A673 (cell line): ENCODE measurements at regions not wholly inside any gene's neighbourhood (a gene's known extent, or its start where the extent isn't known, plus 50 kb on each side); places are given as distances from the start of the nearest gene placed in this dataset.

ENCODE experiments used
- BruUV-seq: library from RNA; stranded (reverse); fragments of 400-500 nt; replicated peaks from 2 replicates; lab custom pipeline; 2021; lab: Mats Ljungman, UMichigan
- CTCF ChIA-PET: fragments of 300-600 bp; sonication (Branson Sonifier 250); formaldehyde crosslinking; loops from one replicate; lab custom pipeline; 2022; ENCODE audit warnings: antibody characterized with exemption; lab: Charles Lee
- POLR2A ChIA-PET: fragments of 300-600 bp; sonication (Branson Sonifier 250); formaldehyde crosslinking; loops from one replicate; lab custom pipeline; 2022; ENCODE audit warnings: antibody characterized with exemption; ENCODE audit not compliant: low non-redundant PET; lab: Charles Lee
- DNase-seq: peaks from one replicate; pipeline ENCODE4 v3.0.0-alpha.2; 2015; ENCODE audit warnings: low spot score
- H3K27ac ChIP-seq: fragments of 200-600 bp; sonication (generic); 2 replicates; pipeline ENCODE4 v1.5.1; 2016; ENCODE audit warnings: mixed run types, low read depth, mild to moderate bottlenecking, mixed read lengths, antibody characterized with exemption, low read length; ENCODE audit not compliant: poor library complexity, severe bottlenecking
- H3K27me3 ChIP-seq: fragments of 200-600 bp; sonication (generic); replicated peaks from 2 replicates; pipeline ENCODE4 v1.6.1; 2017; ENCODE audit warnings: mixed run types, low read depth, mild to moderate bottlenecking, mixed read lengths, antibody characterized with exemption, low read length; ENCODE audit not compliant: insufficient read depth, poor library complexity
- H3K36me3 ChIP-seq: fragments of 200-600 bp; sonication (generic); 2 replicates; pipeline ENCODE4 v1.6.1; 2016; ENCODE audit warnings: mixed run types, mild to moderate bottlenecking, mixed read lengths, antibody characterized with exemption, low read length; ENCODE audit not compliant: insufficient read depth, poor library complexity, severe bottlenecking
- H3K4me1 ChIP-seq: fragments of 200-600 bp; sonication (generic); 2 replicates; pipeline ENCODE4 v1.6.1; 2017; ENCODE audit warnings: mixed run types, mild to moderate bottlenecking, mixed read lengths, antibody characterized with exemption, low read length; ENCODE audit not compliant: insufficient read depth, poor library complexity, severe bottlenecking
- H3K4me3 ChIP-seq: fragments of 200-600 bp; sonication (generic); 2 replicates; pipeline ENCODE4 v1.5.1; 2016; ENCODE audit warnings: low read depth, mixed run types, mild to moderate bottlenecking, mixed read lengths, low read length; ENCODE audit not compliant: poor library complexity, severe bottlenecking
- H3K9me3 ChIP-seq: fragments of 200-600 bp; sonication (generic); 2 replicates; pipeline ENCODE4 v1.6.1; 2016; ENCODE audit warnings: mixed run types, low read depth, mild to moderate bottlenecking, mixed read lengths, antibody characterized with exemption, low read length; ENCODE audit not compliant: poor library complexity, severe bottlenecking
- EZH2 ChIP-seq: fragments of 200-600 bp; sonication (generic); IDR thresholded peaks from 2 replicates; pipeline ENCODE4 v1.6.1; 2017; ENCODE audit warnings: borderline replicate concordance, low read depth, mild to moderate bottlenecking, mixed read lengths, antibody characterized with exemption, low read length; ENCODE audit not compliant: poor library complexity, severe bottlenecking
- intact Hi-C: fragments of 100-400 bp; cut with micrococcal nuclease; formaldehyde crosslinking; loops from one replicate; pipeline ENCODE4 v1.10.0; 2022; ENCODE audit not compliant: unreplicated experiment
- TF ChIP-seq, protein P1 (sequence below): fragments of 300-800, 200-600 bp; sonication (generic); conservative IDR thresholded peaks from 2 replicates; pipeline ENCODE4 v1.5.1; 2017; ENCODE audit warnings: low read depth, mild to moderate bottlenecking, antibody characterized with exemption, low read length, moderate library complexity, mixed read lengths

DNA sequence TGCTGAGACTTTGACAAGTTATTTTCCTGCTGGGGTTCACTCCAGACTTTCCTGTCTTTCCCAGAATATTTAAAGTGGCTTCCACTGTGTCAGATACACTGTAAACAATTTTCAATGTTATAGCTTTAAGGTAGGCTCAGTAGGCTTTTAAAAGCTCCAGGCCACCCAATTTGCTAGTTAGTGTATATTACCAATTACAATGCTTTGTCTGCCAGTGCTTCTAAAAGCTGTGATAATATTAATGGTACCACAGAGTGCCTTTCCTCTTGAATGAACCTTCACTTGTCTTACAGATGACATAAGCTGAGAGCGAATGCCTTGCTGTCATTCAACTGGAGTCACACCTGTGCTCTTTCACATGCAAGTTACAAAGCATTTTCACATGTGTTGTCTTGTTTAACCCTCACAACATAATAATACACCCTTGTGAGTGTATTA lies 239.7 kb upstream of the HTR2A start:
- BruUV-seq, result no TSS peak
- ChIA-PET POLR2A (no interaction called here), CTCF (no interaction called here)
- Histone ChIP-seq H3K27ac (no peak overlapping the region), H3K9me3 (no peaks in the 10 kb centered on the region), H3K4me3 (no peak overlapping the region), H3K4me1 (no peaks in the 10 kb centered on the region), H3K27me3 (peaks cover 7% of the 10 kb centered on the region), H3K36me3 (no peaks in the 10 kb centered on the region)
- TF ChIP-seq, protein P1, sequence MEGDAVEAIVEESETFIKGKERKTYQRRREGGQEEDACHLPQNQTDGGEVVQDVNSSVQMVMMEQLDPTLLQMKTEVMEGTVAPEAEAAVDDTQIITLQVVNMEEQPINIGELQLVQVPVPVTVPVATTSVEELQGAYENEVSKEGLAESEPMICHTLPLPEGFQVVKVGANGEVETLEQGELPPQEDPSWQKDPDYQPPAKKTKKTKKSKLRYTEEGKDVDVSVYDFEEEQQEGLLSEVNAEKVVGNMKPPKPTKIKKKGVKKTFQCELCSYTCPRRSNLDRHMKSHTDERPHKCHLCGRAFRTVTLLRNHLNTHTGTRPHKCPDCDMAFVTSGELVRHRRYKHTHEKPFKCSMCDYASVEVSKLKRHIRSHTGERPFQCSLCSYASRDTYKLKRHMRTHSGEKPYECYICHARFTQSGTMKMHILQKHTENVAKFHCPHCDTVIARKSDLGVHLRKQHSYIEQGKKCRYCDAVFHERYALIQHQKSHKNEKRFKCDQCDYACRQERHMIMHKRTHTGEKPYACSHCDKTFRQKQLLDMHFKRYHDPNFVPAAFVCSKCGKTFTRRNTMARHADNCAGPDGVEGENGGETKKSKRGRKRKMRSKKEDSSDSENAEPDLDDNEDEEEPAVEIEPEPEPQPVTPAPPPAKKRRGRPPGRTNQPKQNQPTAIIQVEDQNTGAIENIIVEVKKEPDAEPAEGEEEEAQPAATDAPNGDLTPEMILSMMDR, result no peak
- TF ChIP-seq EZH2, result no peak
- intact Hi-C loops, result no loop called here
- no peak for DNase-seq

DNA sequence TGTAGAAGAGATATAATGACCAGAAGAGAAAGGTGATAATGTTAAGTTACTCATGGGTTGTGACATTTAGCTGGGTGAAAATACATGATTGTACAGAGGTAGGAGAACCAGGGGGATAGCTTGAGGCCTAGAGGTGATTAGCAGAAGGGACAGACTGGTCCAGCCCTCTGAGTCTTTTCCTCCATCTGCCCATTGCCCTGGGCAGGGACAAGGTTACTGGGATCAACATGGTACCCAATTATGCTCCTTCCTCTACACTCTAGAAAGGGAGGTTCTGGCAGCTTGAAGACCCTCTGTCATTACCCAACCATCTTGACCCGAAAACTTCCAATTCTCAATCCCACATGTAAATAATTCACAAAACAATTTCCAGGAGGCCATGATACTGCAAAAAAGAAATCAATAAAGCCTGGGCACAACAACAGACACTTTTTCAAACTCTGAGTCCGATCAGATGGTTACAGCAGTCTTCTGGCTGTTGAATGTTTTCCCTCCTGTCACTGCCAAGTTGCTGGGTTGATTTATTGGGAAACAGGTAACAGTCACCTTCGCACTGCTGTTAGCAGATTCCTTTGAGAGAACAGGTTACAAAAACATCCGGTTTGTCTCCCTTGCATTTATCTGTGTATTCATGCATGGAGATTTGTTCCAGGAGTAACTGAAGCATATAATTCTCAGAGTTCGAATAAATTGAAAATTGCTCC lies 239.1 kb upstream of the HTR2A start:
- no peak for DNase-seq
- Histone ChIP-seq H3K9me3 (no peaks in the 10 kb centered on the region), H3K4me3 (no peak overlapping the region), H3K27ac (no peak overlapping the region), H3K4me1 (no peaks in the 10 kb centered on the region), H3K27me3 (peaks cover 7% of the 10 kb centered on the region), H3K36me3 (no peaks in the 10 kb centered on the region)
- intact Hi-C loops, result no loop called here
- POLR2A ChIA-PET, result no interaction called here
- no TSS peak for BruUV-seq
- no peak for TF ChIP-seq EZH2
- TF ChIP-seq, protein P1, result no peak
- CTCF ChIA-PET, result no interaction called here

DNA sequence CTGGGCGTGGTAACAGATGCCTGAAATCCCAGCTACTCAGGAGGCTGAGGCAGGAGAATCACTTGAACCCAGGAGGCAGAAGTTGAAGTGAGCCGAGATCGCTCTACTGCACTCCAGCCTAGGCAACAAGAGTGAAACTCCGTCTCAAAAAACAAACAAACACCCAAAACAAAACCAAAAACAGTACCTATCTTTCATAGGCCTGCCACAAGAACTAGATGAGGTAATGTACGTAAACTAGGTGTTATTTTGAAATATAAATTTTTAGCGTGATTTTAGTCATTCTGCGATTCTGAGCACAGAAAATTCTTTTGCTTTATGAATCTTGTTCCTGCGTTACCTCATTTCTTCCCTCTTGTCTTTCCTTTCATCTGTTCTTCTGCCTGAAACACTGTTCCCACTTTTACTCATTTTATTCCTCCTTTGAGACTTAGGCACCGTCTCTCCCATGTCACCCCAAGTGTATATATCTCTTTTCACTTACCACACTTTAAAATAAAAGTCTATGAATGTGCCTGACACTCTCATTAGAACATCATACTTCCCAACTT lies 238.2 kb upstream of the HTR2A start:
- intact Hi-C loops, result no loop called here
- Histone ChIP-seq H3K36me3 (no peaks in the 10 kb centered on the region), H3K27me3 (peaks cover 17% of the 10 kb centered on the region), H3K27ac (no peak overlapping the region), H3K4me1 (no peaks in the 10 kb centered on the region), H3K4me3 (no peak overlapping the region), H3K9me3 (no peaks in the 10 kb centered on the region)
- CTCF ChIA-PET, result no interaction called here
- DNase-seq, result no peak
- TF ChIP-seq EZH2, result no peak
- TF ChIP-seq, protein P1, result no peak
- no TSS peak for BruUV-seq
- POLR2A ChIA-PET, result no interaction called here
